ENCODE measurements at regions not wholly inside any gene's neighbourhood (a gene's known extent, or its start where the extent isn't known, plus 50 kb on each side); places are given as distances from the start of the nearest gene placed in this dataset.

DNA sequence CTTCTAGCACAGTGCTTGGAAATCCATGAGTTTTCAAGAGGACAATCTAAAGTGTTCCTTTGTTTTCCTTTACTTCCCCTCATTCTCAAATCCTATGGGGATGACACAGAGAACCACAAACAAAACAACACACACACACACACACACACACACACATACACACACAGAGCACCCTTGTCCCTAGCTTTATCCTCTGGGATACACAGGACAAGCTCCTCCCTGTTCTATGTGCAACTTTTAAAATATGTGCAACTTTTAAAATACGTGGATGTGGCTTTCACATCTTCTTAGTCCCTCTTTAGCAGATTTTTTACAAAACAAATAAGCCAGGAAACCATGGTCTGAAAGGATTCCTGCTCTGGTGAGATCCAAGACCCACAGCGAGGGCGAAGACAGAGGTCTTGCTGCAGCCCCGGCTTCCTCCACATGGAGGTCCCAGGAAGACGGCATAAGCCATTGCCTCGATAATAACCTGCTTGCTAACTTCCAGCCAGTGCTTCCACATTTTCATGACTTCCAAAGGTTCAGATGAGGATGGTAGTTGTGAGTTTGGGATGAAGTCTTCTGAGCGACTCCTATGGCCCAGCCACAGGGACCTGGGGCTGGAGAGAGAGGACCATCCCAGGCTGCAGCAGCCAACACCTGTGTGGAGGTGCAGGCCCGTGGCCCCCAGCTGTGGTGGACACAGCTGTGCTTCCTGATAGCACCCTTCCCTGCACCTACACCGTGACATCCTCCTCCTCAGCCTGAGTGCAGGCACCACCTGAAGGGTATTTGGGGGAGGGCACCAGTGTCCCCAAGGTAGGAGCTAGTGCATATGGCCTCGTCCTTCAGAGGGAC lies 62.8 kb upstream of the CD93 start:
- H3K36me3 ChIP-seq (ENCODE audit: control insufficient read depth, insufficient read depth, low read length), result no peaks in the 10 kb centered on the region
- no peak overlapping the region for H3K27ac ChIP-seq (ENCODE audit: insufficient read depth, low read depth, low read length, poor library complexity, severe bottlenecking)
- no peaks in the 10 kb centered on the region for H3K9me3 ChIP-seq (ENCODE audit: control insufficient read depth, low read length)
- H3K27me3 ChIP-seq (ENCODE audit: control insufficient read depth, insufficient read depth, low read length, poor library complexity, severe bottlenecking), result no peaks in the 10 kb centered on the region
- 91 to 95% methylated on average over 10 of the region's 10 CpGs for WGBS, 2 experiments
- H3K4me3 ChIP-seq (ENCODE audit: insufficient read depth, low read depth, low read length), result no peak overlapping the region
- no peaks in the 10 kb centered on the region for H3K4me1 ChIP-seq (ENCODE audit: control insufficient read depth, insufficient read depth, low read length)

DNA sequence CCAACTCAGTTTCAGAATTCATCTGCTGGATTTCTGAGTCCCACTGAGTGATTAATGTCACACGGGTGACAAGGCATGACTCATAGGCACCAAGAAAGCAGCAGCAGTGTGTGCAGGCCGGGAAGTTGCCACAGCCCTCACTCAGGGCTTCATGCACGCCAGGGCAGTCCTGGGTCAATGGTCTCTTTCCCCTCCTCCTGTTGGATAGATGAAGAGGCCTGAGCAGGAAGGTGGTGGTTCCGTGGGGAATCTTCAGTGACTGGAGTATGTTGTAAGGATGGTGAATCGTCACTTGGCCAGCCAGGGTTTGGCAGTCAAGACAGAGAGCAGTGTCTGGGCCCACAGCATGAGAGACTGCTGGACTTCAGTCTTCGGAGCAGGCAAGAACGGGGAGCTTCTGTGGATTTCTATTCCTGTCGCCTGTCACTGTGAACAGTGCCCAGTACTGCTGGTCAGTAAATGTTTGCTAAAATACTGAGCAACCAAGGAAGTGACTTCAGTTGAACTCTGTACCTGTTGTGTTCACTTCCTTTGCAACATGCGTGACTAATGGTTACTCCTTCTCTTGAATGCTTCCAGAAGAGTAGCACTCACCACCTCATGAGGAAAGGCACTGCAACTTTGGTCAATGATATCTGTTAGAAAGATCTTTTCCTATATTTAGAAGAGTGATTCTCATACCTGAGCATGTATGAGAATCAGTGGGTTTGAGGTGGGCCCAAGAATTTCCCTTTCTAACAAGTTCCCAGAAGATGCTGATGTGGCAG lies 62.0 kb upstream of the CD93 start:
- Histone ChIP-seq H3K36me3 (ENCODE audit: control insufficient read depth, insufficient read depth, low read length) (no peaks in the 10 kb centered on the region), H3K27ac (ENCODE audit: insufficient read depth, low read depth, low read length, poor library complexity, severe bottlenecking) (no peak overlapping the region), H3K4me3 (ENCODE audit: insufficient read depth, low read depth, low read length) (no peak overlapping the region), H3K27me3 (ENCODE audit: control insufficient read depth, insufficient read depth, low read length, poor library complexity, severe bottlenecking) (no peaks in the 10 kb centered on the region), H3K4me1 (ENCODE audit: control insufficient read depth, insufficient read depth, low read length) (no peaks in the 10 kb centered on the region), H3K9me3 (ENCODE audit: control insufficient read depth, low read length) (no peaks in the 10 kb centered on the region)
- WGBS, 2 experiments, result 91% methylated on average over 9 of the region's 9 CpGs

GRCh38 chr20:23147647-23147963 lies 61.5 kb upstream of the CD93 start:
- no peaks in the 10 kb centered on the region for H3K36me3 ChIP-seq (ENCODE audit: control insufficient read depth, insufficient read depth, low read length)
- no peaks in the 10 kb centered on the region for H3K4me1 ChIP-seq (ENCODE audit: control insufficient read depth, insufficient read depth, low read length)
- no peak overlapping the region for H3K4me3 ChIP-seq (ENCODE audit: insufficient read depth, low read depth, low read length)
- H3K27ac ChIP-seq (ENCODE audit: insufficient read depth, low read depth, low read length, poor library complexity, severe bottlenecking), result no peak overlapping the region
- 45 to 69% methylated on average over 2 to 4 of the region's 4 CpGs for WGBS, 2 experiments
- no peaks in the 10 kb centered on the region for H3K9me3 ChIP-seq (ENCODE audit: control insufficient read depth, low read length)
- H3K27me3 ChIP-seq (ENCODE audit: control insufficient read depth, insufficient read depth, low read length, poor library complexity, severe bottlenecking), result no peaks in the 10 kb centered on the region

- H3K36me3 ChIP-seq (ENCODE audit: control insufficient read depth, insufficient read depth, low read length), result no peaks in the 10 kb centered on the region
- no peaks in the 10 kb centered on the region for H3K27me3 ChIP-seq (ENCODE audit: control insufficient read depth, insufficient read depth, low read length, poor library complexity, severe bottlenecking)
- WGBS, 2 experiments, result 68 to 76% methylated on average over 3 to 7 of the region's 7 CpGs
- no peaks in the 10 kb centered on the region for H3K9me3 ChIP-seq (ENCODE audit: control insufficient read depth, low read length)
- no peaks in the 10 kb centered on the region for H3K4me1 ChIP-seq (ENCODE audit: control insufficient read depth, insufficient read depth, low read length)
- no peak overlapping the region for H3K4me3 ChIP-seq (ENCODE audit: insufficient read depth, low read depth, low read length)
- H3K27ac ChIP-seq (ENCODE audit: insufficient read depth, low read depth, low read length, poor library complexity, severe bottlenecking), result no peak overlapping the region
Measured at GRCh38 chr20:23146857-23147637, 60.9 kb upstream of the CD93 start.

GRCh38 chr20:23146181-23146580 lies 60.1 kb upstream of the CD93 start:
- 98% methylated on average over 7 to 9 of the region's 9 CpGs for whole genome bisulfite sequencing, 2 experiments
- no peak overlapping the region for H3K27ac ChIP-seq (ENCODE audit: insufficient read depth, low read depth, low read length, poor library complexity, severe bottlenecking)

DNA sequence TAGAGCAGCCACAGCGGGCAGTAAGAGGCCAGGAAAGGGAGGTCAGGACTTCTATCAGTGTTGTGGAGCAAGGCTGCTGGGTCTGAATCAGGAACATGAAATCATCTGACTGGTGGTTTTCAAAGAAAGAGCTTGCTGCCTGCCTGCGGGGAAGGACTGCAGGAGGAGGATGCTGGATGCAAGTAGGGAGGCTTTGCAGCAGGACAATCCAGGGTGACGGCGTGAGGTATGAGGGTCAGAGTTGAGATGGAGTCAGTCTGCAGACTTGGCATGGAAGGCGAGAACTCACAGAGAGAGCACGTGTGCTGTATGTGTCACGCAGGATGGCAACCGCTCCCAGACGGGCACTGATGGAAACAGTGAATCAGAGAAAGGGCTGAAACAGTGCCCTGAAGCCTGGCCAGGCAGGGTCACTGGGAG lies 59.2 kb upstream of the CD93 start:
- Histone ChIP-seq H3K4me1 (ENCODE audit: control insufficient read depth, insufficient read depth, low read length) (no peaks in the 10 kb centered on the region), H3K27me3 (ENCODE audit: control insufficient read depth, insufficient read depth, low read length, poor library complexity, severe bottlenecking) (no peaks in the 10 kb centered on the region), H3K9me3 (ENCODE audit: control insufficient read depth, low read length) (no peaks in the 10 kb centered on the region), H3K4me3 (ENCODE audit: insufficient read depth, low read depth, low read length) (no peak overlapping the region), H3K36me3 (ENCODE audit: control insufficient read depth, insufficient read depth, low read length) (no peaks in the 10 kb centered on the region), H3K27ac (ENCODE audit: insufficient read depth, low read depth, low read length, poor library complexity, severe bottlenecking) (no peak overlapping the region)
- WGBS, 2 experiments, result 94 to 95% methylated on average over 9 of the region's 9 CpGs

More at GRCh38 chr20:23146181-23146580, 60.1 kb upstream of the CD93 start:
- Histone ChIP-seq H3K9me3 (ENCODE audit: control insufficient read depth, low read length) (no peaks in the 10 kb centered on the region), H3K27me3 (ENCODE audit: control insufficient read depth, insufficient read depth, low read length, poor library complexity, severe bottlenecking) (no peaks in the 10 kb centered on the region), H3K36me3 (ENCODE audit: control insufficient read depth, insufficient read depth, low read length) (no peaks in the 10 kb centered on the region), H3K4me1 (ENCODE audit: control insufficient read depth, insufficient read depth, low read length) (no peaks in the 10 kb centered on the region), H3K4me3 (ENCODE audit: insufficient read depth, low read depth, low read length) (no peak overlapping the region)

DNA sequence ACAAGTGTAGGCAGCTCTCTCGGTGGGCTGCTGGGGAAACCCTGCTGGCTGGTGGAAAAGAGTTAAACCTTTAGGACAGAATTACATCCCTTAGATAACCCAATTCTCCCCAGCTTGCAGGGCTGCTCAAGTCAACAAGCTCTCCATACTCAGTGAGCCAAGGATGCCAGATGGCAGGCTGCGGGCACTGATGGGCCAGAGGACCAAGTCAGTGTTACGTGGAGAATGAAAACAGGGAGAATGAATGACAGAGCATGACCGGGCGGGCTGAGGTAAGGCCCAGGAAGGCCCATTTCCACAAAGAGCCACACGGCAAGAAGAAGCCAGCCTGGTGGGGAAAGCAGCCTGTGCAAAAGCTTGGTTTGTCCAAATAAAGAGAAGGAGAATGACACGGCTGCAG lies 58.7 kb upstream of the CD93 start:
- Histone ChIP-seq H3K4me1 (ENCODE audit: control insufficient read depth, insufficient read depth, low read length) (no peaks in the 10 kb centered on the region), H3K36me3 (ENCODE audit: control insufficient read depth, insufficient read depth, low read length) (no peaks in the 10 kb centered on the region), H3K4me3 (ENCODE audit: insufficient read depth, low read depth, low read length) (no peak overlapping the region), H3K27ac (ENCODE audit: insufficient read depth, low read depth, low read length, poor library complexity, severe bottlenecking) (no peak overlapping the region), H3K27me3 (ENCODE audit: control insufficient read depth, insufficient read depth, low read length, poor library complexity, severe bottlenecking) (no peaks in the 10 kb centered on the region), H3K9me3 (ENCODE audit: control insufficient read depth, low read length) (no peaks in the 10 kb centered on the region)
- WGBS, 2 experiments, result 92% methylated on average over 7 of the region's 7 CpGs

DNA sequence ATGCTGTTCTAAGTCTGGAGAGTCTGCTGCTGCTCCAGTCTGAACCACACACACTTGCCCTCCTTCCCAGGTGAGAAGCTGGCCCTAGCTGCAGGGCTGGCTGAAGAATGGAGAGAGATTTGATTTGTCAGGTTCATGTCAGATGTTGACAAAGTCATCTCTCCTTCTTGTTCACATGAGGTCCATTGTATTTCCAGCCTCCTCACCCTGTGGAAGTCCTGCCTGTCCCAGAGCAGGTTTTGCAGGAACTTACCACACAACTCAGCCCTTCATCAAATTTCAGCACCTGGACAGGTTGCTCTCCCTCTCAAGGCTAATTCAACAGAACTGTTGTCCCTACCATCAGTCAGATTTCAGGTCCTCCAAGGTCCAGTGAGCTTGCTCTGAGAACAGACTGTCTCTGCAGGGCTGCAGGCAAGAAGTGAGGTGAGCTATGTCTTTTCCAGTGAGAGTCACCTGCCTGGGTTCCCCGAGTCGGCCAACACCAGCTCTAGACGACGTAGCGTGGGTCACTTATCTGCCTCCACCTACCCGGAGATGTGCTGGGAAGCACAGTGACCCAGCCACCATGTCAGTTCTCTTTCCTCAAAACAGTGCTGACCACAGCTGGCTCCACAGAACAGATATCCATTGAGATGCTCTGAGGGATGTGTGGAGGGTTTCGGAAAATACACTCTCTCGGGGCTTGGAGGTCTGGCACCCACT lies 58.0 kb upstream of the CD93 start:
- no peaks in the 10 kb centered on the region for H3K9me3 ChIP-seq (ENCODE audit: control insufficient read depth, low read length)
- no peak overlapping the region for H3K27ac ChIP-seq (ENCODE audit: insufficient read depth, low read depth, low read length, poor library complexity, severe bottlenecking)
- H3K4me1 ChIP-seq (ENCODE audit: control insufficient read depth, insufficient read depth, low read length), result no peaks in the 10 kb centered on the region
- H3K4me3 ChIP-seq (ENCODE audit: insufficient read depth, low read depth, low read length), result no peak overlapping the region
- 96 to 98% methylated on average over 8 of the region's 8 CpGs for WGBS, 2 experiments
- no peaks in the 10 kb centered on the region for H3K27me3 ChIP-seq (ENCODE audit: control insufficient read depth, insufficient read depth, low read length, poor library complexity, severe bottlenecking)
- no peaks in the 10 kb centered on the region for H3K36me3 ChIP-seq (ENCODE audit: control insufficient read depth, insufficient read depth, low read length)

- WGBS, 2 experiments, result 75 to 81% methylated on average over 5 of the region's 5 CpGs
- no peaks in the 10 kb centered on the region for H3K27me3 ChIP-seq (ENCODE audit: control insufficient read depth, insufficient read depth, low read length, poor library complexity, severe bottlenecking)
- no peaks in the 10 kb centered on the region for H3K36me3 ChIP-seq (ENCODE audit: control insufficient read depth, insufficient read depth, low read length)
- H3K9me3 ChIP-seq (ENCODE audit: control insufficient read depth, low read length), result no peaks in the 10 kb centered on the region
- no peak overlapping the region for H3K4me3 ChIP-seq (ENCODE audit: insufficient read depth, low read depth, low read length)
- no peaks in the 10 kb centered on the region for H3K4me1 ChIP-seq (ENCODE audit: control insufficient read depth, insufficient read depth, low read length)
- H3K27ac ChIP-seq (ENCODE audit: insufficient read depth, low read depth, low read length, poor library complexity, severe bottlenecking), result no peak overlapping the region
Measured at GRCh38 chr20:23143098-23143497, 57.0 kb upstream of the CD93 start.
